ENCODE measurements at regions not wholly inside any gene's neighbourhood (a gene's known extent, or its start where the extent isn't known, plus 50 kb on each side); places are given as distances from the start of the nearest gene placed in this dataset.

GRCh38 chr12:20300457-20300856, 67.9 kb upstream of the PDE3A start:
- Histone ChIP-seq H3K9me3 (ENCODE audit: control insufficient read depth, insufficient read depth, low read depth, low read length) (no peaks in the 10 kb centered on the region), H3K36me3 (ENCODE audit: control insufficient read depth, insufficient read depth, low read length) (no peaks in the 10 kb centered on the region), H3K27ac (ENCODE audit: low read length) (no peak overlapping the region), H3K27me3 (ENCODE audit: control insufficient read depth, insufficient read depth, low read length) (no peaks in the 10 kb centered on the region), H3K4me1 (ENCODE audit: control insufficient read depth, insufficient read depth, low read length) (no peaks in the 10 kb centered on the region), H3K4me3 (ENCODE audit: low read depth in 2 of 2, low read length in 2 of 2) (no peak overlapping the region)
- CTCF ChIA-PET = no interaction called here
- in situ Hi-C loops (cut with HindIII; ENCODE audit: low pct_unique_long_range_greater_than_20kb, low sequenced_read_pairs) = no loop called here
- BruUV-seq (replicated peaks) = no TSS peak
- intact Hi-C loops (cut with micrococcal nuclease; ENCODE audit: unreplicated experiment) = no loop called here
- TF ChIP-seq SIN3A (IDR thresholded peaks at IDR 0.05; ENCODE audit: borderline replicate concordance, insufficient read depth, low read depth, low read length) (no peak), TCF7L2 (IDR thresholded peaks at IDR 0.05; ENCODE audit: low read depth, low read length) (no peak), CTCF (IDR thresholded peaks at IDR 0.05) (no peak), POLR2AphosphoS5 (IDR thresholded peaks at IDR 0.05; ENCODE audit: low read depth, low read length) (no peak)
- TF ChIP-seq, protein P1, sequence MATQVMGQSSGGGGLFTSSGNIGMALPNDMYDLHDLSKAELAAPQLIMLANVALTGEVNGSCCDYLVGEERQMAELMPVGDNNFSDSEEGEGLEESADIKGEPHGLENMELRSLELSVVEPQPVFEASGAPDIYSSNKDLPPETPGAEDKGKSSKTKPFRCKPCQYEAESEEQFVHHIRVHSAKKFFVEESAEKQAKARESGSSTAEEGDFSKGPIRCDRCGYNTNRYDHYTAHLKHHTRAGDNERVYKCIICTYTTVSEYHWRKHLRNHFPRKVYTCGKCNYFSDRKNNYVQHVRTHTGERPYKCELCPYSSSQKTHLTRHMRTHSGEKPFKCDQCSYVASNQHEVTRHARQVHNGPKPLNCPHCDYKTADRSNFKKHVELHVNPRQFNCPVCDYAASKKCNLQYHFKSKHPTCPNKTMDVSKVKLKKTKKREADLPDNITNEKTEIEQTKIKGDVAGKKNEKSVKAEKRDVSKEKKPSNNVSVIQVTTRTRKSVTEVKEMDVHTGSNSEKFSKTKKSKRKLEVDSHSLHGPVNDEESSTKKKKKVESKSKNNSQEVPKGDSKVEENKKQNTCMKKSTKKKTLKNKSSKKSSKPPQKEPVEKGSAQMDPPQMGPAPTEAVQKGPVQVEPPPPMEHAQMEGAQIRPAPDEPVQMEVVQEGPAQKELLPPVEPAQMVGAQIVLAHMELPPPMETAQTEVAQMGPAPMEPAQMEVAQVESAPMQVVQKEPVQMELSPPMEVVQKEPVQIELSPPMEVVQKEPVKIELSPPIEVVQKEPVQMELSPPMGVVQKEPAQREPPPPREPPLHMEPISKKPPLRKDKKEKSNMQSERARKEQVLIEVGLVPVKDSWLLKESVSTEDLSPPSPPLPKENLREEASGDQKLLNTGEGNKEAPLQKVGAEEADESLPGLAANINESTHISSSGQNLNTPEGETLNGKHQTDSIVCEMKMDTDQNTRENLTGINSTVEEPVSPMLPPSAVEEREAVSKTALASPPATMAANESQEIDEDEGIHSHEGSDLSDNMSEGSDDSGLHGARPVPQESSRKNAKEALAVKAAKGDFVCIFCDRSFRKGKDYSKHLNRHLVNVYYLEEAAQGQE (IDR thresholded peaks at IDR 0.05; ENCODE audit: insufficient read depth in 1 of 2, low read depth in 2 of 2, low read length in 1 of 2) = no peak
- ATAC-seq (no peak), DNase-seq (ENCODE audit: low read depth, low spot score) (no peak)
- POLR2A ChIA-PET = no interaction called here

DNA sequence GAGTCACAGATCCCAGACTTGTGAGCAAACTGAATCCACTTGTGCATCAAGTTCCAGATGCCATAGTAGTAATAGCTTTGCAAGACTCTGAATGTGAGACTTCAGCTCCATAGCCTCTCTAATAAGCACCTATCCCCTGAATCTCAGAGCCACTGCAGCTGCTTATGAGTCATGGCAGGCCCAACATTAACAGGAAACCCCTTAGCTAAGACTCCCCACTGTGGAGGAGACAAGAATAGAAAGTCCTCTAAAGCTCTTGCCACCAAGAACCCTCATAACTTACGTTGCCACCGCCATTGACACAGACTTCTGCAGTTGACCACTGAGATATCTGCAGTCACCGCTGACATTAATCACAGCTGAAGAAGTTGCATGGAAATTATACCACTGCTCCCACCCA, 62.9 kb upstream of the PDE3A start:
- no peak overlapping the region for H3K27ac ChIP-seq (ENCODE audit: low read length)
- no peak for ATAC-seq
- in situ Hi-C loops (cut with HindIII; ENCODE audit: low pct_unique_long_range_greater_than_20kb, low sequenced_read_pairs) = no loop called here
- H3K4me3 ChIP-seq (ENCODE audit: low read depth in 2 of 2, low read length in 2 of 2) = no peak overlapping the region
- no TSS peak for BruUV-seq (replicated peaks)
- CTCF ChIA-PET = no interaction called here
- POLR2A ChIA-PET = no interaction called here
- DNase-seq (ENCODE audit: low read depth, low spot score) = no peak
- no peaks in the 10 kb centered on the region for H3K4me1 ChIP-seq (ENCODE audit: control insufficient read depth, insufficient read depth, low read length)
- no peaks in the 10 kb centered on the region for H3K36me3 ChIP-seq (ENCODE audit: control insufficient read depth, insufficient read depth, low read length)
- no peaks in the 10 kb centered on the region for H3K9me3 ChIP-seq (ENCODE audit: control insufficient read depth, insufficient read depth, low read depth, low read length)
- no peaks in the 10 kb centered on the region for H3K27me3 ChIP-seq (ENCODE audit: control insufficient read depth, insufficient read depth, low read length)
- TF ChIP-seq, protein P1 (IDR thresholded peaks at IDR 0.05; ENCODE audit: insufficient read depth in 1 of 2, low read depth in 2 of 2, low read length in 1 of 2) = no peak
- no peak for TF ChIP-seq TCF7L2 (IDR thresholded peaks at IDR 0.05; ENCODE audit: low read depth, low read length)
- intact Hi-C loops (cut with micrococcal nuclease; ENCODE audit: unreplicated experiment) = no loop called here
